ENCODE measurements at regions not wholly inside any gene's neighbourhood (a gene's known extent, or its start where the extent isn't known, plus 50 kb on each side); places are given as distances from the start of the nearest gene placed in this dataset.

GRCh38 chr13:27354379-27354778 lies 70.0 kb upstream of the GTF3A start:
- FAIRE-seq (no peak), ATAC-seq (no peak), DNase-seq (ENCODE audit: low read depth, low spot score) (no peak)
- ChIA-PET CTCF (interaction anchor here (0.8 kb wide), 1 partner anchor 408 kb away, joined by 3 read pairs; no protein-coding TSS in a partner anchor), POLR2A (no interaction called here), SMC1A (ENCODE audit: uncharacterized antibody, unreplicated experiment) (interaction anchor here (4.4 kb wide), 1 partner anchor 368 kb away, joined by 25 read pairs; no protein-coding TSS in a partner anchor), RAD21 (ENCODE audit: unreplicated experiment) (no interaction called here)
- WGBS (ENCODE audit: insufficient coverage, insufficient replicate concordance, low lambda C conversion rate, missing lambda C conversion rate) = 73% methylated on average over 3 of the region's 3 CpGs
- no peak overlapping the region for H3K9ac ChIP-seq (ENCODE audit: control insufficient read depth, insufficient read depth, low read length)
- H3K79me2 ChIP-seq (ENCODE audit: control insufficient read depth, insufficient read depth, low read length) = no peaks in the 10 kb centered on the region
- H4K20me1 ChIP-seq (ENCODE audit: control insufficient read depth, insufficient read depth) = no peaks in the 10 kb centered on the region
- H3K27ac ChIP-seq (ENCODE audit: control insufficient read depth, insufficient read depth) = no peak overlapping the region
- no peaks in the 10 kb centered on the region; the same call in 2 of the 3 replicates for H3K9me3 ChIP-seq (replicated peaks; ENCODE audit: control insufficient read depth, insufficient read depth, low read length)
- no peak overlapping the region for H3K4me3 ChIP-seq
- no peaks in the 10 kb centered on the region for H3K36me3 ChIP-seq (ENCODE audit: control insufficient read depth in 2 of 2, insufficient read depth in 2 of 2, low read length in 1 of 2)
- intact Hi-C loops (cut with micrococcal nuclease; ENCODE audit: unreplicated experiment) (loop anchor here (10.0 kb wide), 1 partner anchor 190 kb away; no protein-coding TSS in a partner anchor), in situ Hi-C loops (cut with MboI) (no loop called here)
- H3K4me1 ChIP-seq (ENCODE audit: control insufficient read depth, insufficient read depth, low read length) = peaks cover 12% of the 10 kb centered on the region
- H3K27me3 ChIP-seq (replicated peaks in 1 of 2; ENCODE audit: control insufficient read depth in 2 of 2, insufficient read depth in 2 of 2, low read length in 1 of 2) = no peaks in the 10 kb centered on the region
- no peak overlapping the region for H2AFZ ChIP-seq (ENCODE audit: control insufficient read depth, low read depth, low read length)
- TF ChIP-seq PKNOX1 (IDR thresholded peaks at IDR 0.05) = no peak
- TF ChIP-seq MYB (IDR thresholded peaks at IDR 0.05; ENCODE audit: borderline replicate concordance, low read depth, low read length) = no peak
- no peak for TF ChIP-seq ZZZ3 (IDR thresholded peaks at IDR 0.05; ENCODE audit: control insufficient read depth, insufficient read length, low read depth)
- TF ChIP-seq SMARCA5 (IDR thresholded peaks at IDR 0.05) = no peak
- no peak for TF ChIP-seq CEBPZ (IDR thresholded peaks at IDR 0.05; ENCODE audit: low read depth, low read length)
- no peak for TF ChIP-seq SMAD1 (IDR thresholded peaks at IDR 0.05; ENCODE audit: low read depth, partially characterized antibody)
- no peak for TF ChIP-seq SUZ12 (IDR thresholded peaks at IDR 0.05; ENCODE audit: unreplicated experiment)
- no peak for TF ChIP-seq MTA2 (IDR thresholded peaks at IDR 0.05; ENCODE audit: low read depth)
- no peak for TF ChIP-seq CBFB (IDR thresholded peaks at IDR 0.05; ENCODE audit: low read depth)
- TF ChIP-seq RCOR1 (conservative IDR thresholded peaks at IDR 0.05; ENCODE audit: low read depth, low read length) = no peak
- TF ChIP-seq CREB1 (IDR thresholded peaks at IDR 0.05; ENCODE audit: low read depth) = no peak
- no peak for TF ChIP-seq SMAD5 (IDR thresholded peaks at IDR 0.05; ENCODE audit: low read depth)
- TF ChIP-seq, protein P1, sequence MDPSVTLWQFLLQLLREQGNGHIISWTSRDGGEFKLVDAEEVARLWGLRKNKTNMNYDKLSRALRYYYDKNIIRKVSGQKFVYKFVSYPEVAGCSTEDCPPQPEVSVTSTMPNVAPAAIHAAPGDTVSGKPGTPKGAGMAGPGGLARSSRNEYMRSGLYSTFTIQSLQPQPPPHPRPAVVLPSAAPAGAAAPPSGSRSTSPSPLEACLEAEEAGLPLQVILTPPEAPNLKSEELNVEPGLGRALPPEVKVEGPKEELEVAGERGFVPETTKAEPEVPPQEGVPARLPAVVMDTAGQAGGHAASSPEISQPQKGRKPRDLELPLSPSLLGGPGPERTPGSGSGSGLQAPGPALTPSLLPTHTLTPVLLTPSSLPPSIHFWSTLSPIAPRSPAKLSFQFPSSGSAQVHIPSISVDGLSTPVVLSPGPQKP (IDR thresholded peaks at IDR 0.05; ENCODE audit: low read depth, low read length) = no peak
- BruUV-seq (replicated peaks) = no TSS peak
- no peak overlapping the region for H3K4me2 ChIP-seq (ENCODE audit: control insufficient read depth, insufficient read depth)
